Neural progenitor cell (in vitro differentiated cells): ENCODE measurements at regions not wholly inside any gene's neighbourhood (a gene's known extent, or its start where the extent isn't known, plus 50 kb on each side); places are given as distances from the start of the nearest gene placed in this dataset.

Experiments
- DNase-seq: peaks from one replicate; pipeline ENCODE4 v3.0.0-alpha.2; 2016; ENCODE audit warnings: low spot score
- H2AFZ ChIP-seq: fragments of 200-600 bp; sonication (generic); replicated peaks from 2 replicates; pipeline ENCODE4 v1.6.1; 2016; ENCODE audit warnings: antibody characterized with exemption
- H3F3A ChIP-seq: fragments of 200-600 bp; sonication (generic); 2 replicates; pipeline ENCODE4 v1.6.1; 2016; ENCODE audit warnings: antibody characterized with exemption, low read depth
- H3K27ac ChIP-seq: fragments of 200-600 bp; sonication (generic); 2 replicates; pipeline ENCODE4 v1.5.1; 2016; ENCODE audit warnings: mild to moderate bottlenecking
- H3K27me3 ChIP-seq: fragments of 200-600 bp; sonication (generic); 2 replicates; pipeline ENCODE4 v1.6.1; 2016; ENCODE audit warnings: mild to moderate bottlenecking, moderate library complexity
- H3K36me3 ChIP-seq: fragments of 200-600 bp; sonication (generic); 2 replicates; pipeline ENCODE4 v1.5.1; 2016
- H3K4me1 ChIP-seq: fragments of 200-600 bp; sonication (generic); 2 replicates; pipeline ENCODE4 v1.6.1; 2016; ENCODE audit warnings: mixed run types
- H3K4me2 ChIP-seq: fragments of 200-600 bp; sonication (generic); 2 replicates; pipeline ENCODE4 v1.6.1; 2016
- H3K4me3 ChIP-seq: fragments of 200-600 bp; sonication (generic); 2 replicates; pipeline ENCODE4 v1.5.1; 2016
- H3K79me2 ChIP-seq: fragments of 200-600 bp; sonication (generic); 2 replicates; pipeline ENCODE4 v1.6.1; 2016; ENCODE audit warnings: low read depth
- H3K9ac ChIP-seq: fragments of 200-600 bp; sonication (generic); 2 replicates; pipeline ENCODE4 v1.6.1; 2016
- H3K9me3 ChIP-seq: fragments of 200-600 bp; sonication (generic); 2 replicates; pipeline ENCODE4 v1.5.1; 2016; ENCODE audit warnings: low read depth
- H4K20me1 ChIP-seq: fragments of 200-600 bp; sonication (generic); 2 replicates; pipeline ENCODE4 v1.6.1; 2016; ENCODE audit warnings: low read depth
- H3K27ac Mint-ChIP-seq: 3 replicates; pipeline ENCODE4 v1.8.0; 2021; ENCODE audit warnings: mixed read lengths
- H3K27me3 Mint-ChIP-seq: 2 replicates; pipeline ENCODE4 v1.8.0; 2022; ENCODE audit warnings: low read depth, mild to moderate bottlenecking, inconsistent platforms, moderate library complexity, mixed read lengths; ENCODE audit not compliant: insufficient read depth
- H3K36me3 Mint-ChIP-seq: 3 replicates; pipeline ENCODE4 v1.8.0; 2021; ENCODE audit warnings: mixed read lengths
- H3K4me1 Mint-ChIP-seq: 3 replicates; pipeline ENCODE4 v1.8.0; 2021; ENCODE audit warnings: mixed read lengths
- H3K4me3 Mint-ChIP-seq: 3 replicates; pipeline ENCODE4 v1.8.0; 2021; ENCODE audit warnings: mild to moderate bottlenecking, moderate library complexity, mixed read lengths
- H3K9me3 Mint-ChIP-seq: 3 replicates; pipeline ENCODE4 v1.8.0; 2020; ENCODE audit warnings: mixed read lengths
- CTCF ChIP-seq: fragments of 200-600 bp; sonication (generic); IDR thresholded peaks from 2 replicates; pipeline ENCODE4 v1.5.1; 2017; ENCODE audit warnings: antibody characterized with exemption, mild to moderate bottlenecking
- EZH2 ChIP-seq: fragments of 200-600 bp; sonication (generic); IDR thresholded peaks from 2 replicates; pipeline ENCODE4 v1.6.1; 2017; ENCODE audit warnings: antibody characterized with exemption, mild to moderate bottlenecking, moderate library complexity
- EZH2phosphoT487 ChIP-seq: fragments of 200-600 bp; sonication (generic); IDR thresholded peaks from 2 replicates; pipeline ENCODE4 v1.6.1; 2017; ENCODE audit warnings: antibody characterized with exemption

DNA sequence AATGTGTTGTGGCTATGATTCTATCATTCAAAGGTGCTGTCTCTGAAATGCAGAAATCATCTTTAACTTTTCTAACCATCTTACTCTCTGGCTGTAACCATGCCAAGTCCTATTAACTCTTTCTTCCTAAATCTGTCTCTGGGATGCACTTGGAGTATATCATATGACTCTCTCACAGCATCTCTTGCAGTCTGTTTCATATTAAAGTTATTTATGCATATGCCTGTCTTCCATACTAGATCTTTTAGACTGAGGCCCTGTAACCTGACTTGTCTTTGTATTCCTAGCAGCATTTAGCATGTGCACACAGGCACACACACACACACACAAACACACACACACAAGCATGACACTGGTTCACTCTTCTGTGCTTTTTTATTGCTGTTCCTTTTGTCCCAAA is 320.6 kb downstream of the ETAA1 start:
- Histone ChIP-seq H4K20me1 (no peaks in the 10 kb centered on the region), H3K79me2 (no peaks in the 10 kb centered on the region), H3K9ac (no peak overlapping the region), H2AFZ (no peak overlapping the region), H3K27me3 (no peaks in the 10 kb centered on the region), H3K4me1 (no peaks in the 10 kb centered on the region), H3K4me2 (no peak overlapping the region), H3K36me3 (no peaks in the 10 kb centered on the region), H3F3A (no peaks in the 10 kb centered on the region), H3K9me3 (no peaks in the 10 kb centered on the region), H3K4me3 (no peak overlapping the region), H3K27ac (no peak overlapping the region)
- Mint-ChIP-seq H3K36me3 (no peaks in the 10 kb centered on the region), H3K4me1 (peaks cover under 1% of the 10 kb centered on the region), H3K9me3 (peaks cover 6% of the 10 kb centered on the region), H3K27ac (no peak overlapping the region), H3K27me3 (no peaks in the 10 kb centered on the region), H3K4me3 (no peak overlapping the region)
- TF ChIP-seq EZH2phosphoT487 (no peak), CTCF (no peak), EZH2 (no peak)
- DNase-seq, result no peak

- Histone ChIP-seq H3K9me3 (no peaks in the 10 kb centered on the region), H3K9ac (no peak overlapping the region), H3K4me3 (no peak overlapping the region), H2AFZ (no peak overlapping the region), H3K79me2 (no peaks in the 10 kb centered on the region), H3K27ac (no peak overlapping the region), H3K27me3 (no peaks in the 10 kb centered on the region), H3F3A (no peaks in the 10 kb centered on the region), H3K36me3 (no peaks in the 10 kb centered on the region), H4K20me1 (no peaks in the 10 kb centered on the region), H3K4me1 (no peaks in the 10 kb centered on the region), H3K4me2 (no peak overlapping the region)
- TF ChIP-seq CTCF, result no peak
- no peak for TF ChIP-seq EZH2phosphoT487
- TF ChIP-seq EZH2, result no peak
- Mint-ChIP-seq H3K27me3 (no peaks in the 10 kb centered on the region), H3K9me3 (peaks cover 6% of the 10 kb centered on the region), H3K27ac (no peak overlapping the region), H3K36me3 (no peaks in the 10 kb centered on the region), H3K4me3 (no peak overlapping the region), H3K4me1 (peaks cover under 1% of the 10 kb centered on the region)
- no peak for DNase-seq
Measured at GRCh38 chr2:67719351-67719750, 322.2 kb downstream of the ETAA1 start.

DNA sequence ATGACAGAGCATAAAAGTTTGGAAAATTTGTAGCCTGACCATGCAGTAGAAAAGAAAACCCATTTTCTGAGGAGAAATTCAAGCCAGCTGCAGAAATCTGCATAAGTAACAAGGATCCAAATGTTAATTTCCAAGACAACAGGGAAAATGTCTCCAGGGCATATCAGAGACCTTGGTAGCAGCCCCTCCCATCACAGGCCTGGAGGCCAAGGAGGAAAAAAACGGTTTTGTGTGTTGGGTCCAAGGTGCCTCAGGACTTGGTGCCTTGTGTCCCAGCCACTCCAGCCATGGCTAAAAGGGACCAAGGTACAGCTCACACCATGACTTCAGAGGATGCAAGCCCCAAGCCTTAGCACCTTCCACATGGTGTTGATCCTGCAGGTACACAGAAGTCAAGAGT is 324.4 kb downstream of the ETAA1 start:
- Mint-ChIP-seq H3K9me3 (peaks cover 6% of the 10 kb centered on the region), H3K27ac (no peak overlapping the region), H3K4me3 (no peak overlapping the region), H3K4me1 (peaks cover 19% of the 10 kb centered on the region), H3K36me3 (no peaks in the 10 kb centered on the region), H3K27me3 (no peaks in the 10 kb centered on the region)
- DNase-seq, result no peak
- no peaks in the 10 kb centered on the region for H4K20me1 ChIP-seq
- H3K27me3 ChIP-seq, result no peaks in the 10 kb centered on the region
- no peak overlapping the region for H2AFZ ChIP-seq
- TF ChIP-seq EZH2phosphoT487 (no peak), CTCF (no peak), EZH2 (no peak)
- no peak overlapping the region for H3K9ac ChIP-seq
- H3K4me2 ChIP-seq, result no peak overlapping the region
- no peaks in the 10 kb centered on the region for H3K9me3 ChIP-seq
- no peak overlapping the region for H3K4me3 ChIP-seq
- no peak overlapping the region for H3K27ac ChIP-seq
- peaks cover 12% of the 10 kb centered on the region for H3K4me1 ChIP-seq
- H3K36me3 ChIP-seq, result no peaks in the 10 kb centered on the region
- H3F3A ChIP-seq, result no peaks in the 10 kb centered on the region
- H3K79me2 ChIP-seq, result no peaks in the 10 kb centered on the region

- H3K27me3 Mint-ChIP-seq, result peaks cover 2% of the 10 kb centered on the region
- no peak overlapping the region for H3K27ac Mint-ChIP-seq
- no peaks in the 10 kb centered on the region for H4K20me1 ChIP-seq
- no peak for TF ChIP-seq CTCF
- TF ChIP-seq EZH2, result no peak
- no peak for TF ChIP-seq EZH2phosphoT487
- H3K4me3 Mint-ChIP-seq, result no peak overlapping the region
- H3K4me1 ChIP-seq, result peaks cover 25% of the 10 kb centered on the region
- no peaks in the 10 kb centered on the region for H3K9me3 ChIP-seq
- H3K79me2 ChIP-seq, result no peaks in the 10 kb centered on the region
- H3K27me3 ChIP-seq, result no peaks in the 10 kb centered on the region
- H3K4me1 Mint-ChIP-seq, result peaks cover 35% of the 10 kb centered on the region
- no peak overlapping the region for H3K4me3 ChIP-seq
- H2AFZ ChIP-seq, result no peak overlapping the region
- DNase-seq, result no peak
- H3K9ac ChIP-seq, result no peak overlapping the region
- H3K36me3 ChIP-seq, result no peaks in the 10 kb centered on the region
- no peak overlapping the region for H3K27ac ChIP-seq
- H3F3A ChIP-seq, result no peaks in the 10 kb centered on the region
- no peaks in the 10 kb centered on the region for H3K36me3 Mint-ChIP-seq
- peaks cover 6% of the 10 kb centered on the region for H3K9me3 Mint-ChIP-seq
- no peak overlapping the region for H3K4me2 ChIP-seq
Measured at GRCh38 chr2:67724261-67724660, 327.1 kb downstream of the ETAA1 start.
